ENCODE measurements at regions not wholly inside any gene's neighbourhood (a gene's known extent, or its start where the extent isn't known, plus 50 kb on each side); places are given as distances from the start of the nearest gene placed in this dataset.
"Not testable (repeated sequence)": the region's sequence is repeated elsewhere in the genome, so short reads cannot be mapped to it uniquely, and the experiment has no call there.

GRCh38 chr20:59110607-59111006 lies 53.0 kb upstream of the ZNF831 start:
- DNase-seq: no peak

- DNase-seq: peak; percentile 9
Measured at GRCh38 chr20:59105581-59105980, 58.0 kb upstream of the ZNF831 start.

- no peak for DNase-seq
Measured at GRCh38 chr20:59104831-59105230, 58.8 kb upstream of the ZNF831 start.

- no peak for DNase-seq
Measured at GRCh38 chr20:59103573-59103972, 60.0 kb upstream of the ZNF831 start.

GRCh38 chr20:59102841-59103299 lies 60.3 kb upstream of the PRELID3B start:
- no peak for DNase-seq

- no peak for DNase-seq
Measured at GRCh38 chr20:59101961-59102360, 59.4 kb upstream of the PRELID3B start.

GRCh38 chr20:59099864-59100263 lies 57.3 kb upstream of the PRELID3B start:
- not testable (repeated sequence) for DNase-seq

GRCh38 chr20:59095140-59095539 lies 52.6 kb upstream of the PRELID3B start:
- peak; percentile 5 for DNase-seq

- DNase-seq: no peak
Measured at GRCh38 chr20:59094576-59094975, 52.0 kb upstream of the PRELID3B start.

Measured in NCI-H69 (cell line).